GM10266 (cell line): ENCODE measurements at regions not wholly inside any gene's neighbourhood (a gene's known extent, or its start where the extent isn't known, plus 50 kb on each side); places are given as distances from the start of the nearest gene placed in this dataset.

Source experiments
- DNase-seq: peaks from one replicate; pipeline ENCODE4 v3.0.0; 2012; ENCODE audit errors: extremely low spot score
- TF ChIP-seq, protein P1 (sequence below): IDR thresholded peaks from 2 replicates; pipeline ENCODE4 v1.5.1; 2012; ENCODE audit warnings: mild to moderate bottlenecking, low read depth; ENCODE audit not compliant: control insufficient read depth, insufficient read depth; ENCODE audit errors: missing control alignments

DNA sequence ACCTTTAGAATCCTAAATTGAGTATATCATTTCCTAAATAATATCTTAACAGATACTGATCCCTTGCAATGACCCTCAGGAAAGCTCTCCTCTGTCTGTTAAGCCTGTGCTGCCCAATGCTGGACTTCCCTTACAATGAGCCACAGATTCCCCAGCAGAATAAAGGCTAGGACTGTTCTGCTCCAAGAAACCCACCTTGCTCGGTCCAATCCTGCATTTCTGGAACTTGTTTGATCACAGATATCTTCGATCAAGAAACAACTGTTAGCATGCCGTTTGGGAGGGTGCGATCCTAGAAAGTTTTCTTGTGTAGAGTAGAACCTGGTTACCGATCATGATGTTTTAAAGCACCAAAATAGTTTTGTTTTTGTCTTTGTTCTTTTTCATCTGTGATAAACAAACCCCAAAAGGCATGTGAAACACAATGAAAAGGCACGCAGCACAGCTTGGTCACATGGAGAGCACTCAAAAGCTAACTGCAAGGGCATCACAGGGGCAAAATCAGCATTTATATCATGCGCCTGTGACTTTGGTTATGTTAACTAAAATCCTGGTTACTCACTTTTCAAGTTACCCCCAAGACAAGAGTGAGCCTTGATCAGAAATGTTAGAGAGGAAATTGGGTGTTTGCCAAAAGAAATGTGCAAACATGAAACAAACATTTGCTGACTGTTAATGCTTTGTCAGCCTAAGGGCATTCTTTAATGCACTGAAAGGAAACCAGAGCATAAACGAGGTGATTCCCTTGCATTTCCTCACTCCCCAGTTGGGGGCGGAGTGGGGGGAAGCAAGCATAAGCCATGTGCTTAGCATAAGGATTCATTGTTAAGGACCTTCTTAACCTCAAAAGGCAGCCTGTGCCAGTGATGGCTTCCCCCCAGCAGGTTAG, 61.9 kb upstream of the ADAMTS16 start:
- TF ChIP-seq, protein P1, sequence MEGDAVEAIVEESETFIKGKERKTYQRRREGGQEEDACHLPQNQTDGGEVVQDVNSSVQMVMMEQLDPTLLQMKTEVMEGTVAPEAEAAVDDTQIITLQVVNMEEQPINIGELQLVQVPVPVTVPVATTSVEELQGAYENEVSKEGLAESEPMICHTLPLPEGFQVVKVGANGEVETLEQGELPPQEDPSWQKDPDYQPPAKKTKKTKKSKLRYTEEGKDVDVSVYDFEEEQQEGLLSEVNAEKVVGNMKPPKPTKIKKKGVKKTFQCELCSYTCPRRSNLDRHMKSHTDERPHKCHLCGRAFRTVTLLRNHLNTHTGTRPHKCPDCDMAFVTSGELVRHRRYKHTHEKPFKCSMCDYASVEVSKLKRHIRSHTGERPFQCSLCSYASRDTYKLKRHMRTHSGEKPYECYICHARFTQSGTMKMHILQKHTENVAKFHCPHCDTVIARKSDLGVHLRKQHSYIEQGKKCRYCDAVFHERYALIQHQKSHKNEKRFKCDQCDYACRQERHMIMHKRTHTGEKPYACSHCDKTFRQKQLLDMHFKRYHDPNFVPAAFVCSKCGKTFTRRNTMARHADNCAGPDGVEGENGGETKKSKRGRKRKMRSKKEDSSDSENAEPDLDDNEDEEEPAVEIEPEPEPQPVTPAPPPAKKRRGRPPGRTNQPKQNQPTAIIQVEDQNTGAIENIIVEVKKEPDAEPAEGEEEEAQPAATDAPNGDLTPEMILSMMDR = no peak
- no peak for DNase-seq

DNA sequence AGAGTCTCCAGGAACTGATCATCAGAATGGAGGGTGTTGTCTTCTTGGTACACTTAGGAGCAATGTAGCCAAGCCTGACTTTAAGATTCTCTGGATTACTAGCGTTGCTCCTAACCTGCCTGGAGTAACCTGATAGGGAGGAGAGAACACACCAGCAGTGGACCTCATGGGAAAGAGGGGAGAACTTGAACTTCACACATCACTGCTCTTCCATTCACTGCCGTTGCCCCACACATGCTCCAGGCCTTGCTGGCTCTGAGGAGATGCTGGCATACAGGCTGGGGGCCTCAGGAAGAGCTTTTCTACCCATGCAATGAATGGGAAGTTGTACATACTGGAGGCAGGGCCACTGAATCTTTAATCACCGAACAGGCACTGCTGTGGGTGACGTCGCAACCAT, 60.3 kb upstream of the ADAMTS16 start:
- TF ChIP-seq, protein P1 = no peak
- DNase-seq = no peak

DNA sequence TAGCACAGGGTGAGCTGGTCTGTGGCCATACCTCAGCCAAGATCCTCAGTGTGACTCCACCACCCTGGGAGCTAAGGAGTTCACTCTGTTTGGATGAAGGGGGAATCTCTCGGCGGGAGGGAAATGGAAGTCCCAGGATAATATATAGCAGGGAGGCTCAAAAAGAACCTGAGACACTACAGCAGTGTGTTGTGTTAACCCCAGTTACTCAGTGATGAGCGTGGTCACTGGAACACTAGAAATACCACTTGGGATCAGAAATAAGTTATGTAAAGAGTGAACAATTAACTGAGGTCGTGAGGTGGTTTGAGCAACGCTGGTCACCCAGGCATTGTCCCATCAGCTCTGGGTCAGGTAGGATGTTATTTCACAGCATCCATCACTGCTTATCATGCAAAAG, 59.3 kb upstream of the ADAMTS16 start:
- no peak for DNase-seq

DNA sequence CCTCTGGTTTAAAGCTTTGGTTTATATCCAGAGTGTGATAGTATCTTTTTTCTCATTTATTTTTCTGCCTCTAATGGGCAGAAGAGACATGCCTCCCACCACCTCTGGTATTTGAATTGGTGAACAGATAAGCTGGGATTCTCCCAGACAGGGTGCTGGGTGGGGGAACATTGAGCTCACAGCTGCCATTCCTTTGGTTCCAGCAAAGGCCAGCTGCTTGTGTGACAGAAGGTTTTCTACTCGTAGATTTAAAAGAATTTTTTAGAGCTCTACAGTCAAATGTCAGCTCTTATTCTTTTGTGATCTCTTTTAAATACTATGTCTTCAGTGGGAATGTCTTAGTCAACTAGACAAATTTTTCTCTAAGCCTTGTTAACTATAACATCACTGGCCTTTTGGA, 54.7 kb upstream of the ADAMTS16 start:
- TF ChIP-seq, protein P1 = no peak
- DNase-seq = no peak

More for the DNA sequence above, 59.3 kb upstream of the ADAMTS16 start:
- TF ChIP-seq, protein P1 = no peak

DNA sequence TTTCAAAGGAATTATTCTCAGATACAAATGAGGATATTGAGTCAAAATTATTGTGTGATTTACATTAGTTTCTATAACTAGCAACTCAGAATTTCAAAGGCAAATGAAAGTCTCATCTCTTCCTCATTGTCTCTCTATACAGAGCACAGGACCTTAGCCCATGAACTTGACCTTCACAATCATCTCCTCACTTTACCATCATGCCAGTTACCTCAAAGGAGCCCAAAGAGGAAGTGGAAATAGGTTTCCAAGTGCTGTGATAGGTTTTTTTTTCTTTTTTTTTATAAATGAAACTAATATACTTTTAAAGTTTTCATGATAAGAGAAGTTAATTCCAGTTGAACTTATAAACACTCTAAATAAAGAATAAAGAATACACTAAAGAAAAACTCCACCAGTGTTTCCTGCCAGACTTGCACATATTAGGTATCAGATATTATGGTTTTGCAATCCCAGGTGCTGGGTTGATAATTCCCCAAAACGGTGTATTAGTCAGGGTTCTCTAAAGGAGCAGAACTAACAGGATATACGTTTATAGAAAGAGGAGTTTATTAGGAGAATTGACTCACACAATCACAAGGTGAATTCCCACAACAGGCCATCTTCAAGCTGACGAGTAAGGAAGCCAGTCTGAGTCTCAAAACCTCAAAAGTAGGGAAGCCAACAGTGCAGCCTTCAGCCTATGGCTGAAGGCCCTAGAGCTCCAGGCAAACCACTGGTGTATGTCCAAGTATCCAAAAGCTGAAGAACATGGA, 50.1 kb upstream of the ADAMTS16 start:
- TF ChIP-seq, protein P1 = no peak
- no peak for DNase-seq
